NCI-H345 treated with DMSO at 0.1 percent for 48 hours (cell line): ENCODE measurements at regions not wholly inside any gene's neighbourhood (a gene's known extent, or its start where the extent isn't known, plus 50 kb on each side); places are given as distances from the start of the nearest gene placed in this dataset.

Source experiments
- DNase-seq: peaks from one replicate; lab custom pipeline; 2025; ENCODE audit not compliant: unreplicated experiment; lab: John Stamatoyannopoulos, UW

DNA sequence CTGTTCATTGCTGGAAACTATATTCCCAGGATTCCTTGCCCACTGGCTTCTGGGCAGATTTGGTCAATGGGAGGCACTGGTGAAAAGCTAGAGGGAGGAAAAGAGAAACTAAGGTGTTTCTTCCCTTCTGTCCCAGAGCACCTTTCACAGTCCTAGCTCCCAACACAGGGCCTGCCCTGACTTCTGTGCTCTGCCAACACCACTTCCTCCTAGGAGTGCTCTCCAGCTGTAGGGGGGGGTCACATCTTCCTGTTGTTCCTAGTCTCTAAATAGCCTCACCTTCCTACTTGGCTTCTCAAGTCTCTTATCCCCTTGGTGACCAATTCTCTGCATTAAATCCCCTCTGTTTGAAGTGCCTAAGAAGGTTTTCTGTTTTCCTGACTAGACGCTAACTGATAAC is 115.4 kb downstream of the ADRB2 start:
- DNase-seq: no peak

DNA sequence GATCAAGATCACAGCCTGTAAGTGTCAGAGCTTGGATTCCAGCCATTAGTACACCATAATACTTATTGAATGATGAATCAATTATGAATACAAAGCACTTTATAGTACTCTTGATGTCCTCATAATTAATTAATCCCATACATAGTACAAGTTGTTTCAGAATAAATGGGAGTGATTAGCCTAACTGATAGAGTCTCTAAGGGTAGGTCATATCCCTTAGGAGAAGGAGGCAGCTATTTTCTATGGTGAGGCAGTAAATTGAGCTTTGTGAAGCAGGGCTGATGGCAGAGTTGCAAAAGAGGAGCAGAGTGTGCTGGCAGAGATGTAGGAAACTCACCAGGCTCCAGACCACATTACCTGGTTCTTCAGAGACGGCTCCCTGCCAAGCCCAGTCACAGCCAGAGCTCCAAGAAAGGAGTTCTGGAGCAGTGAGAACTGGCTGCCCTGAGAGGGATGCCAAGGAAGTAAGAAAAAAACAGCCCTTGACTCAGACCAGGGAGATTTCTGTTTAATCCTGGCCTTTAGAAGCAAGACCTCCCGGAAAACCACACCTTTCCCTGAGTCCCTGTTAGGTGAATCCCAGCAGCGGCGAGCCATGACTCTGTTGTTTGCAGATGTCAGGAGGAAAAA is 112.9 kb downstream of the SH3TC2 start:
- DNase-seq: no peak

DNA sequence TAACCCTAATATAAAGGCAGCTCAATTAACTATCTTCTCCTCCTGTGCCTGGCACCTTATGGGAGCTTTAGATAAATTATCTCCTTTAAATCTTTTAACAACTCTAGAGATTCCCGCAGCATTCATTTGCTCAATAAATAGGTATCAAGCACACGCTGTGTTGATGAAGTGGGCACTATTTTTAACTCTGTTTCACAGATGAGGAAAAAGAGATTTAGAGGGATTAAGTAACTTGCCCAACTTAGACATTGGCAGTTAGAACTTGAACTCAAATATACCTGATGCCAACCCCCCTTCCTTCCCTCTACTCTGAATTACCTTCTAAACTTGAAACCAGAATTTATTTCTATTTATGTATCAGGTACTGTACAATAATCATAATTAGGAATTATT is 112.4 kb downstream of the SH3TC2 start:
- no peak for DNase-seq

DNA sequence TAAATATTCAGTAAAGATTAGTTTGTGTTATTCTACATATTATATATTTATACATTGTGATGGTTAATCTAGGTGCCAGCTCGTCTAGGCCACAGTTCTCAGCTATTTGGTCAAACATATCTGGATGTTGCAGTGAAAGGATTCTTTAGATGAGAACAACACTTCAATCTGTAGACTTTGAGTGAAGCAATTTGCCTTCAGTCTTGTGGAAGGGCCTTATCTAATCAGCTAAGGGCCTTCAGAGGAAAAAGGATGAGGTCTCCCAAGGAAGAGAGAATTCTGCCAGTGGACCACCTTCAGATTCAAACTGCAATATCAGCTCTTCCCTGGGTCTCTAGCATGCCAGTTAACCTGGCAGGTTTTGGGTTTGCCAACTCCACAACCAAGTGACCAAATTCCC is 112.0 kb downstream of the SH3TC2 start:
- no peak for DNase-seq

DNA sequence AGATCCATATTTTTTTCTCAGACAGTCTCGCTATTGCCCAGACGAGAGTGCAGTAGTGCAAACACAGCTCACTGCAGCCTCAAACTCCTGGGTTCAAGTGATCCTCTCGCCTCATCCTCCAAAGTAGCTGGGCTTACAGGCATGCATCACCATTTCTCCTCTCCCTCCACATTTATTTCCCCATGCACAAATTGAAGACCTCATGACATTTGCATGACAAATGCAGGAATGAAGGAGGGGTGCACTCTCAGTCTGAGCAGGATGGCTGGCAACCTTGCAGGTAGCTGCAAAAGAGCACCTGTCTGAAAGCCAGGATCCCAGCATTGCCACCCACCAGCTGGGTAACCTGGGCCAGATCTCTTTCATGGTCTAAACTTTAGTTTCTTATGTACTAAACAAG is 111.2 kb downstream of the SH3TC2 start:
- DNase-seq: no peak

DNA sequence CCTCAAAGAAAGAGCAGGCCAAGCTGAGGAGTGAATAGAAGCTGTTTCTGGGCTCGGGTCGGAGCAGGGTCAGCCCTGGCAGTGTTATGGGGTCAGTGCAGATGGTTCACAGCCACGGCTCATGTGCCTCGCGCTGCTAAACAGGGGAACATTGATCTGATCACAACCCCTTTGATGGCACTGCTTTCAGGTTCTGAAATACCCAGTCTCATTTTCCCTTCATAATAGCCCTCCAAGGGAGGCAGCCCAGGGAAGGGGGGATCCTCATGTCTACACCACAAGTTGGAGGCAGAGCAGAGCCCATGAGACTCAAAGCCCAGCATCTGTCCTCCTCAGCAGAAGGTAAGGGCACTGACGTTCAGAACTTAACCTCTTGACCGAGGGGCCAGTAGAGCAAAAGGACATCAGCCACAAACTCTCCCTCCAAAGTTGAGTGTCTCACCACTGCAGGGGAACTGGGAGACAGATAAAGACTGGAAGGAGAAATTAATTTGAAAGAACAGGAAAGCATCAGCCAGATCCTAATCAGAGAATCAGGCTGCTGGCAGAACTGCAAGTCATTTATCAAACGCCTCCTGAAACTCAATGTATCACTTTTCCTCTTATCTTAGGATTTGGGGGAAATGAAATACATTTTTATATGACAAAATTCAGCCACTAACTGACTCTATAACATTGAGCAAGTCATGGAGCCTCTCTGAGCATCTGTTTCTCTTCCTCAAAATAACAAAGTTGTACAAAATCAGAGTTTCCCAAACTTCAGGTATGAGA is 110.6 kb downstream of the SH3TC2 start:
- no peak for DNase-seq

DNA sequence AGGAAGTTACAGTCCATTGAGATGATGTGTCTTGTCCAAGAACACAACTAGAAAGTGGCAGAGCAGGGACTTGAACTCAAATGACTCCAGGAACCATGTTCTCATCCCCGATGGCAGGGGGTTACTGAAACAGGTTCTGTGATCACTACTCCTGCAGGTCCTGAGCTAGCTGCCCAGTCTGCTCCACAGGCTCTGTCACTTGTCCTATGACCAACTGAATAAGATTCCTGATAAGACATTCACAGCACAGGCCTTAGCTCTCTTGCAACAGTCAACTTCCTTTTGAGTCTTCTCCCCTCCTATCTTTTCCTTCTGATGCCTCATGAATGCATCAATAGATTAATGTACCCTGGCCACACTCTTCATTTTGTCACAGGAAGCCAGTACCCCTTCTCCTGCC is 109.2 kb downstream of the SH3TC2 start:
- DNase-seq: no peak
